HFFc6 (cell line): ENCODE measurements at regions not wholly inside any gene's neighbourhood (a gene's known extent, or its start where the extent isn't known, plus 50 kb on each side); places are given as distances from the start of the nearest gene placed in this dataset.

Experiments used
- DNase-seq: peaks from one replicate; pipeline ENCODE4 v3.0.0-alpha.2; 2018
- H3K27ac Mint-ChIP-seq: 2 replicates; pipeline ENCODE4 v1.8.0; 2020; ENCODE audit warnings: mild to moderate bottlenecking, mixed read lengths
- H3K27me3 Mint-ChIP-seq: 2 replicates; pipeline ENCODE4 v1.8.0; 2021; ENCODE audit warnings: mild to moderate bottlenecking, moderate library complexity, mixed read lengths; ENCODE audit not compliant: insufficient read depth
- H3K36me3 Mint-ChIP-seq: 2 replicates; pipeline ENCODE4 v1.8.0; 2021; ENCODE audit warnings: low read depth, mixed read lengths
- H3K4me1 Mint-ChIP-seq: 2 replicates; pipeline ENCODE4 v1.8.0; 2020; ENCODE audit warnings: low read depth, mixed read lengths
- H3K4me3 Mint-ChIP-seq: 2 replicates; pipeline ENCODE4 v1.8.0; 2020; ENCODE audit warnings: mild to moderate bottlenecking, moderate library complexity, mixed read lengths
- H3K9me3 Mint-ChIP-seq: 2 replicates; pipeline ENCODE4 v1.8.0; 2020; ENCODE audit warnings: mild to moderate bottlenecking, mixed read lengths
- TF ChIP-seq, protein P1 (sequence below): fragments of 200-600 bp; sonication (generic); IDR thresholded peaks from 2 replicates; pipeline ENCODE4 v1.5.0; 2021; ENCODE audit warnings: antibody characterized with exemption, mild to moderate bottlenecking

DNA sequence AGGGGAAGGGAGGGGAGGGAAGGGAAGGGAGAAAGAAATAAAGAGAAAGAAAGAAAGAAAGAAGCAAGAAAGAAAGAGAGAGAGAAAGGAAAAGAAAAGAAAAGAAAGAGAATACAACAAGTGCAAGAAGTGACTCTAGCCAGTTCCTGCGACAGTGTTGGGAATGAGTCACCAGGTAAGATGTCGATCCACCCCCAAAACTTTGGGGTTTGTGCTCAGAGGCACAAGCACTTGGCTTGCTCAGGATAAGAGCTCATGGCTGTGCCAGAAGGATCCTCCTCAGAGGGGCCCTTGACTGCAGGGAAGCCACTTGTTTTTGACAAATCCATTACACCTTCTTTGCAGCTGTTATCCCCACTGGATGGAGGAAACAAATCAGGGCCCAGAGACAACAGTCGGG, 137.7 kb downstream of the TMEM132E start:
- no peaks in the 10 kb centered on the region; the same call in 1 of the 2 replicates for H3K27me3 Mint-ChIP-seq

DNA sequence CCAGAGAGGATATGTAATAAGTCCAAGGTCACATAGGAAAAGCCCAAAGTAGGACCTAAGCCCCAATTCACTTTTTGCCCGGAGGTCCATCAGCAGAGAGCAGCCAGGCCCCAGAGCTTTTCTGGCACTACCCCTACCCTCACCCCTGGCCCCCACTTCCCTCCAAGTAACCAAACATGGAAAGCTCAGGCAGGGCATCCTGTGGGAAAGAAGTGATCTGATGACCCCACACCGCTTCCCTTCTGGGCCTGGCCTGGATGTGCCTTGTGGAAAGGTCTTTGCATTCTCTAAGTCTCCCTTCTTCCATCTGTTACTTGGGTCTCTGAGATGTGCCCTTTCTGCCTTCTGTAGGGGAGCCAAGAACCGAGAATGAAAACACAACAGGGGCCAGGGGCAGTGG, 136.9 kb downstream of the TMEM132E start:
- H3K27me3 Mint-ChIP-seq, result no peaks in the 10 kb centered on the region; the same call in 1 of the 2 replicates

More for the DNA sequence above, 137.7 kb downstream of the TMEM132E start:
- Mint-ChIP-seq H3K27ac (no peak overlapping the region), H3K36me3 (no peaks in the 10 kb centered on the region), H3K4me3 (no peak overlapping the region), H3K4me1 (no peaks in the 10 kb centered on the region), H3K9me3 (peaks cover 36% of the 10 kb centered on the region)
- no peak for DNase-seq
- TF ChIP-seq, protein P1, sequence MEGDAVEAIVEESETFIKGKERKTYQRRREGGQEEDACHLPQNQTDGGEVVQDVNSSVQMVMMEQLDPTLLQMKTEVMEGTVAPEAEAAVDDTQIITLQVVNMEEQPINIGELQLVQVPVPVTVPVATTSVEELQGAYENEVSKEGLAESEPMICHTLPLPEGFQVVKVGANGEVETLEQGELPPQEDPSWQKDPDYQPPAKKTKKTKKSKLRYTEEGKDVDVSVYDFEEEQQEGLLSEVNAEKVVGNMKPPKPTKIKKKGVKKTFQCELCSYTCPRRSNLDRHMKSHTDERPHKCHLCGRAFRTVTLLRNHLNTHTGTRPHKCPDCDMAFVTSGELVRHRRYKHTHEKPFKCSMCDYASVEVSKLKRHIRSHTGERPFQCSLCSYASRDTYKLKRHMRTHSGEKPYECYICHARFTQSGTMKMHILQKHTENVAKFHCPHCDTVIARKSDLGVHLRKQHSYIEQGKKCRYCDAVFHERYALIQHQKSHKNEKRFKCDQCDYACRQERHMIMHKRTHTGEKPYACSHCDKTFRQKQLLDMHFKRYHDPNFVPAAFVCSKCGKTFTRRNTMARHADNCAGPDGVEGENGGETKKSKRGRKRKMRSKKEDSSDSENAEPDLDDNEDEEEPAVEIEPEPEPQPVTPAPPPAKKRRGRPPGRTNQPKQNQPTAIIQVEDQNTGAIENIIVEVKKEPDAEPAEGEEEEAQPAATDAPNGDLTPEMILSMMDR, result no peak

DNA sequence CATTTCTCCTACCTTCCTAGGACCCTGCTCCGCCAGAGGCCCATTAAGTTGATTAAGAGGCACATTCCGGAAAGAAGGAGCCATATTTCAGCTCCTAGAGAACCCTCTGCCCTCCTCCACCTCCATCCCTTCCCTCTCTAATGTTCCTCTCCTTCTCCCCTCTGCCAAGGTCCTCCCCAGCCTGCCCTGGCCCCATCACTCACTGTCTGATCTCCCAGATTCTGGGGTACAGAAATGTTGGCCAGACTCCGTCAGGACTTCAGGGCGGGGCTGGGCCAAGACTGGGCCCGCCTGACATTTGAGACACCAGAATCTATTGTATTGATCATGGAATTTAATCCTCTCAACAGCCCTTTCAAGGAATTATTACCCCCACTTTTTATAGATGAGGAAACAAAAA, 136.1 kb downstream of the TMEM132E start:
- H3K27ac Mint-ChIP-seq, result no peak overlapping the region
- no peaks in the 10 kb centered on the region for H3K4me1 Mint-ChIP-seq
- H3K4me3 Mint-ChIP-seq, result no peak overlapping the region
- TF ChIP-seq, protein P1, result no peak
- no peak for DNase-seq
- peaks cover 34% of the 10 kb centered on the region for H3K9me3 Mint-ChIP-seq
- no peaks in the 10 kb centered on the region; the same call in 1 of the 2 replicates for H3K27me3 Mint-ChIP-seq
- H3K36me3 Mint-ChIP-seq, result no peaks in the 10 kb centered on the region

More for the DNA sequence above, 136.9 kb downstream of the TMEM132E start:
- no peak for DNase-seq
- H3K36me3 Mint-ChIP-seq, result no peaks in the 10 kb centered on the region
- peaks cover 32% of the 10 kb centered on the region for H3K9me3 Mint-ChIP-seq
- TF ChIP-seq, protein P1, result no peak
- no peak overlapping the region for H3K4me3 Mint-ChIP-seq
- no peaks in the 10 kb centered on the region for H3K4me1 Mint-ChIP-seq
- no peak overlapping the region for H3K27ac Mint-ChIP-seq

DNA sequence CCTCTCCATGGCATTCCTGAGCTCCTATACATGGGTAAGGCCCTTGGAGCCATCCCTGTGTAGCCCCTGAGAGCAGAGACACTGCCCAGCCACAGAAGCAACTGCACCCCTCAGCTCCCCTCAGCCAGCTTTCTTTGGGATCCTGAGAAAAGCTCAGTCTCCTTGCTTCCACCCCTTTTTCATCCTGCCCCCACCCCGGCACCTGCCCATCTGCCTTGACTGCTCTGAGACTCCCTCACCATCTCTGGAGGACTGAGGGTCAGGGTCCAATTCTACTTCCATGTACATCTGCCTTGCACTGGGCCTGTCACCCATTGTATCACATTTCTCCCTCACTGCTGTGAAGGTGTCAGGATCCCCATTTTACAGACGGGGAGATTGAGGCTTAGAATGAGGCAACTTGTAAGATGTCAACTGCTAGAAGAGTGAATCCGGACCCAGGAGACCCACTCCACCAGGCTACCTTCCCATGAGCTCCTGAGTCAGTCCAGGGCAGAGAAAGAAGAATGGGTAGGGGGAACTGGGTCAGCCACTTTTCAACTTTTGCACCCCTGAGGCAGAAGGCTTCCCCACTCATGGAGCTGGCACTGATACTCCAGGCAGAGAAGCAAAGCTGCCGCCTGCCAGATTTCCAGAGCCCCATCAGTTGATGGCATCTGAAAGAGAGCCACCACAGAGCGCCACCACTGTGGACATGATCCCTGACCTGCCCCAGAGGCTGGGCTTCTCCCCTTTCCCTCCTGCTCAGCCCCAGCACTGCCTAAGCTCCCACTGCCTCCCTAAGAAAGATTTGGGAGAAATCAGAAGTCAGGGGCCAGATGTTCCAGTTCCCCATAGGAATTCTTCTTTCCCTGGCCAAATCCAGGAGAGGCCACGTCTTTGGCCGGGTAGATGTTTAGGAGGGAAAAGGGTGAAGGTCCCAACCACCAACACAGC, 135.4 kb downstream of the TMEM132E start:
- Mint-ChIP-seq H3K27me3 (no peaks in the 10 kb centered on the region; the same call in 1 of the 2 replicates), H3K9me3 (peaks cover 34% of the 10 kb centered on the region), H3K36me3 (no peaks in the 10 kb centered on the region), H3K4me1 (no peaks in the 10 kb centered on the region), H3K27ac (no peak overlapping the region), H3K4me3 (no peak overlapping the region)
- TF ChIP-seq, protein P1, result no peak
- DNase-seq, result no peak

DNA sequence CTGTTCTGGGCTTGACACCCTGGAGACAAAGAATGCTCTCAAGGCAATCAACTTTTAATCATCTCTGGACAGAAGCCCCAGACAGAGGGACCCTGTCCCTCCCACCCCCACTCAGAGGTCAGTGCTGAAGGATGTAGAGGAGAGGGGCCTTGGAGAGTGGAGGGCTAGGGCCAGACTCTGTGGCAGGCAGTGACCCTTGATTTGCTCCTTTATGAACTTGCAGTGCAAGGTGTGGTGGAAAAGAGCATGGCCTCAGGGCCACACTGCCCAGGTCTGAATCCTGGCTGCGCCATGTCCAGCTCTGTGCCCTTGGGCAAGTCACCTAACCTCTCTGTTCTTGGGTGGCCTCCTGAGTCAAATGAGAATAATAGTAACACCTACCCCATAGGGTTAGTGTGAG, 134.3 kb downstream of the TMEM132E start:
- H3K27ac Mint-ChIP-seq, result no peak overlapping the region
- H3K9me3 Mint-ChIP-seq, result peaks cover 35% of the 10 kb centered on the region
- no peak overlapping the region for H3K4me3 Mint-ChIP-seq
- TF ChIP-seq, protein P1, result no peak
- no peaks in the 10 kb centered on the region; the same call in 1 of the 2 replicates for H3K27me3 Mint-ChIP-seq
- DNase-seq, result no peak
- H3K36me3 Mint-ChIP-seq, result no peaks in the 10 kb centered on the region
- no peaks in the 10 kb centered on the region for H3K4me1 Mint-ChIP-seq
